Stomach (tissue), 4 donors: ENCODE measurements at regions not wholly inside any gene's neighbourhood (a gene's known extent, or its start where the extent isn't known, plus 50 kb on each side); places are given as distances from the start of the nearest gene placed in this dataset.

Source experiments
- POLR2AphosphoS5 ChIP-seq, 3 donors: sonication (generic); formaldehyde crosslinking; IDR thresholded peaks; one replicate each; pipeline ENCODE4 v1.6.1; 2016; ENCODE audit warnings: antibody characterized with exemption in 3 of 3
- TF ChIP-seq, protein P1 (sequence below), 7 experiments: fragments of 450-650 bp in 4 of 7; fragments of 200-600 bp in 3 of 7; sonication (generic) in 3 of 7; IDR thresholded peaks; one replicate each; pipeline ENCODE4 v1.5.1; 2016 to 2019; ENCODE audit warnings: antibody characterized with exemption in 7 of 7, control low read depth in 2 of 7, mild to moderate bottlenecking in 1 of 7

DNA sequence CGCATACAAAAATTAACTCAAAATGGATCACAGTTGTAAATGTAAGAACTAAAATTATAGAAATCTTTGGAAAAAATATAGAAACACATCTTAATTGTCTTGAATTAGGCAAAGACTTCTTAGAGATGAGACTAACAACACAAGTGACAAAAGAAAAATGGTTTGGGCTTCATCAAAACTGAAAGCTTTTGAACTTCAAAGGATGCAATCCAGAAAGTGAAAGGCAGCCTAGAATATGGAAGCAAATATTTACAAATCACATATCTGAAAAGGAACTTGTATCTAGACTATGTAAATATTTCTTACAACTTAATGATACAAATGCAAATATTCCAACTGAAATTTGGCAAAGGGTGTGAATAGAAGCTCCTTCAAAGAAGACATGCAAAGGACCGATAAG, 582.8 kb upstream of the ZEB2 start:
- TF ChIP-seq, protein P1, sequence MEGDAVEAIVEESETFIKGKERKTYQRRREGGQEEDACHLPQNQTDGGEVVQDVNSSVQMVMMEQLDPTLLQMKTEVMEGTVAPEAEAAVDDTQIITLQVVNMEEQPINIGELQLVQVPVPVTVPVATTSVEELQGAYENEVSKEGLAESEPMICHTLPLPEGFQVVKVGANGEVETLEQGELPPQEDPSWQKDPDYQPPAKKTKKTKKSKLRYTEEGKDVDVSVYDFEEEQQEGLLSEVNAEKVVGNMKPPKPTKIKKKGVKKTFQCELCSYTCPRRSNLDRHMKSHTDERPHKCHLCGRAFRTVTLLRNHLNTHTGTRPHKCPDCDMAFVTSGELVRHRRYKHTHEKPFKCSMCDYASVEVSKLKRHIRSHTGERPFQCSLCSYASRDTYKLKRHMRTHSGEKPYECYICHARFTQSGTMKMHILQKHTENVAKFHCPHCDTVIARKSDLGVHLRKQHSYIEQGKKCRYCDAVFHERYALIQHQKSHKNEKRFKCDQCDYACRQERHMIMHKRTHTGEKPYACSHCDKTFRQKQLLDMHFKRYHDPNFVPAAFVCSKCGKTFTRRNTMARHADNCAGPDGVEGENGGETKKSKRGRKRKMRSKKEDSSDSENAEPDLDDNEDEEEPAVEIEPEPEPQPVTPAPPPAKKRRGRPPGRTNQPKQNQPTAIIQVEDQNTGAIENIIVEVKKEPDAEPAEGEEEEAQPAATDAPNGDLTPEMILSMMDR (IDR thresholded peaks at IDR 0.05): no peak
- no peak for TF ChIP-seq POLR2AphosphoS5 (IDR thresholded peaks at IDR 0.05)
